ENCODE measurements at regions not wholly inside any gene's neighbourhood (a gene's known extent, or its start where the extent isn't known, plus 50 kb on each side); places are given as distances from the start of the nearest gene placed in this dataset.
A peak's percentile ranks its signal among the peaks of the same experiment; 100 is the strongest.

GRCh38 chr3:159917141-159917540 is 71.5 kb upstream of the IL12A start:
- DNase-seq: no peak

GRCh38 chr3:159919873-159920272 is 68.8 kb upstream of the IL12A start:
- DNase-seq: no peak

- no peak for DNase-seq
Measured at GRCh38 chr3:159922193-159922840, 66.3 kb upstream of the IL12A start.

GRCh38 chr3:159922861-159923312 is 65.7 kb upstream of the IL12A start:
- peak in 1 of 2 donors; percentile 27 for DNase-seq

- no peak for DNase-seq
Measured at GRCh38 chr3:159923336-159923735, 65.3 kb upstream of the IL12A start.

GRCh38 chr3:159923956-159924355 is 64.7 kb upstream of the IL12A start:
- no peak for DNase-seq

- no peak for DNase-seq
Measured at GRCh38 chr3:159924411-159924810, 64.2 kb upstream of the IL12A start.

- no peak for DNase-seq
Measured at GRCh38 chr3:159925248-159925647, 63.4 kb upstream of the IL12A start.

GRCh38 chr3:159926573-159926972 is 62.1 kb upstream of the IL12A start:
- no peak for DNase-seq

- DNase-seq: no peak
Measured at GRCh38 chr3:159928071-159928491, 60.6 kb upstream of the IL12A start.

GRCh38 chr3:159928666-159929065 is 60.0 kb upstream of the IL12A start:
- DNase-seq: no peak

- DNase-seq: peak; percentile 34 to 61
Measured at GRCh38 chr3:159929171-159930141, 59.2 kb upstream of the IL12A start.

GRCh38 chr3:159934216-159934615 is 54.4 kb upstream of the IL12A start:
- no peak for DNase-seq

- DNase-seq: no peak
Measured at GRCh38 chr3:159936541-159936940, 52.1 kb upstream of the IL12A start.

- no peak for DNase-seq
Measured at GRCh38 chr3:159937561-159938166, 51.0 kb upstream of the IL12A start.

GRCh38 chr3:159938714-159939113 is 49.9 kb upstream of the IL12A start:
- no peak for DNase-seq

Measured in CD4-positive, alpha-beta T cell treated with Interleukin-4 for 1 hour (primary cell).